NCI-H69 (cell line): ENCODE measurements at regions not wholly inside any gene's neighbourhood (a gene's known extent, or its start where the extent isn't known, plus 50 kb on each side); places are given as distances from the start of the nearest gene placed in this dataset.

ENCODE experiments used
- DNase-seq: peaks from one replicate; lab custom pipeline; 2025; lab: John Stamatoyannopoulos, UW

GRCh38 chr5:164346785-164347630 lies 841.6 kb downstream of the MAT2B start:
- peak; percentile 60 for DNase-seq

DNA sequence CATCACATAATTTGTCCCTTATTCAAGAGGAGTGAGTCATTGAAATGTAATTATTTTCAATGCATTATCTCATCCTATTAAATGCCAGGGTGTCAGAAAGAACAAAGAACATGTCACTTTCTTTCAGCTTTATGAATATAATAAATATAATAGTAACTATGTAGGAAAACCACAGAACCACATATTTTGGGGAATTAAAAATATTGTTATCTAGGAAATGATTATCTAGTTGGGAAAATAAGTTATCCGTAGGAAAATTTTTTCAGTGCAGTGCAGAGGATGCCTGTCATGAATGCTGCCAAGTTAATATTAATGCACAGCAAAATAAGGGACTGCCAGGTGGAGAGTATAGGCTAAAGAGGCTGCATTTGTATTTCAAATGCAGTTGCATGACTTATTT lies 844.8 kb downstream of the MAT2B start:
- DNase-seq, result peak; percentile 41

- peak; percentile 53 for DNase-seq
Measured at GRCh38 chr5:164351245-164351834, 845.9 kb downstream of the MAT2B start.

DNA sequence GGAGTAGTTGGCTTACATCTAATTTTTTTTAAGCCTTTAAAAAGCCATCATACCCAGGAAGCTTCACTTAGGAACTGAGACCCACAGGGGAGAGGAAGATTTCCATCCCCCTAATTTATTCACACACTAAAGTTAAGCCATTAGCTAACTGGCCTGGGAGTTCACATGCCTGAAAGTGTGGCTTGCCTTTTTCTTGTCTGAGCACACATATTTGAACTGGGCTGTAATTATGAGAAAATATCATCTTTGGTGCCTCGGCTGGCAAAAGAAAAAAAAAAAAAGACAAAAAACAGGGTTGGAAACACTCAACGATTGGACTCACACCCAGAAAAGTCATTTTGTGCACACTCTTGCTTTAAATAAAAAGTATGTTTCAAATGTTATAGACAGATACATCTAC lies 847.3 kb downstream of the MAT2B start:
- DNase-seq, result peak; percentile 80

- DNase-seq, result peak; percentile 14
Measured at GRCh38 chr5:164353155-164353554, 847.7 kb downstream of the MAT2B start.

- no peak for DNase-seq
Measured at GRCh38 chr5:164354139-164354751, 848.8 kb downstream of the MAT2B start.

DNA sequence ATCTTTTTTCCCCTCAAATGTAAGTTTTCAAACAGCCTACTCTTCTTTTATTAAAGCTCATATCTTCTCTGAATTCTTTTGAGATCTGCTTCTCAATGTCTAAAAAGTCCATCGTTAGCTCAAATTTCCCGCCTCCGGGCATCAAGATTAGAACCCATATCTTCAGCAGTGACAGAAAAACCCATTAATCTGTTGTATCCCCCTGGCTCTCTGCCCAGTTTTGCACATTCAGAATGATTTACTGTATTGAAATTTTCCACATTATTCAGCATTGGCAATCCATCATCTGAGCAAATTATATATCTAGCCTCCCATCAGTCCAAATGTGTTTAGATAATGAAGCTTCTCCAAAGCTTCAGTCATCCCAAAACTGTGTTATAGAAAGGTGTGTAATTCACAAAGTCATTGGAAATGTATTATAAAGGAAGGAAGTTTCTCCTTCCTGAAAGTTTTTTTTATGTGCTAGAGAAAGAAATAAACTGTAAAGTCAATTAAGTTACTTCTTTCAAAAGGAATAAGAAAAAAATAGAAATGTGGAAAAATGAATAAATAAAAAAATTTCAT lies 849.9 kb downstream of the MAT2B start:
- peak; percentile 95 for DNase-seq

- DNase-seq, result no peak
Measured at GRCh38 chr5:164356790-164357189, 851.4 kb downstream of the MAT2B start.

GRCh38 chr5:164357395-164358033 lies 852.1 kb downstream of the MAT2B start:
- DNase-seq, result no peak

DNA sequence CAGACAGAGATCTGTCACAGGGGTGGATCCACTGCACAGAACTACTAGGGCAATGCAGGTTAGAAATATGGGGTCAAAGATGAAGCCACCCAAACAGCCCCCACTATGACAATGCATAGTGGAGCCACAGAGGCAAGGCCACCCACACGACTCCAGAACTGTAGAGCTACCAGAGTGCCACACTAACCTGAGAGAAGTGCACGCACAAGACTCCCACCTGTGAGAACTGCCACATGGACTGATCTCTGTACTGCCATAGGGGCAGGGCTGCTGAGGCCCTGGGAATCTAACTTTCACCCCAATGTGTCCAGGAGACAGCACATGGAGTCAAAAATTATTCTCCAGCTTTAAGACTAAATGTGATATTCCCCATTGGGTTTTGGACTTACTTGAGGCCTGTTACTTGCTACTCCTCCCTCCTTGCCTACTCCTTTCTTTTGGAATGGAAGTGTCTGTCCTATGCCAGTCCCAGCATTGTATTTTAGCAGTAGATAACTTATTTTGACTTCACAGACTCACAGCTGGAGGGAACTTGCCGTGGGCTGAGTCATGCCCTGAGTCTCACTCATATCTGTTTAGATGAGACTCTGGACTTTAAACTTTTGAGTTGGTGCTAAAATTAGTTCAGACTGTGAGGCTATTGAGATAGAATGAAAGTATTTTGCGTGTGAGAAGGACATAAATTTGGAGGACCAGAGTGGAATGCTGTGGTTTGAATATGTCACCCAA lies 853.3 kb downstream of the MAT2B start:
- DNase-seq, result no peak

DNA sequence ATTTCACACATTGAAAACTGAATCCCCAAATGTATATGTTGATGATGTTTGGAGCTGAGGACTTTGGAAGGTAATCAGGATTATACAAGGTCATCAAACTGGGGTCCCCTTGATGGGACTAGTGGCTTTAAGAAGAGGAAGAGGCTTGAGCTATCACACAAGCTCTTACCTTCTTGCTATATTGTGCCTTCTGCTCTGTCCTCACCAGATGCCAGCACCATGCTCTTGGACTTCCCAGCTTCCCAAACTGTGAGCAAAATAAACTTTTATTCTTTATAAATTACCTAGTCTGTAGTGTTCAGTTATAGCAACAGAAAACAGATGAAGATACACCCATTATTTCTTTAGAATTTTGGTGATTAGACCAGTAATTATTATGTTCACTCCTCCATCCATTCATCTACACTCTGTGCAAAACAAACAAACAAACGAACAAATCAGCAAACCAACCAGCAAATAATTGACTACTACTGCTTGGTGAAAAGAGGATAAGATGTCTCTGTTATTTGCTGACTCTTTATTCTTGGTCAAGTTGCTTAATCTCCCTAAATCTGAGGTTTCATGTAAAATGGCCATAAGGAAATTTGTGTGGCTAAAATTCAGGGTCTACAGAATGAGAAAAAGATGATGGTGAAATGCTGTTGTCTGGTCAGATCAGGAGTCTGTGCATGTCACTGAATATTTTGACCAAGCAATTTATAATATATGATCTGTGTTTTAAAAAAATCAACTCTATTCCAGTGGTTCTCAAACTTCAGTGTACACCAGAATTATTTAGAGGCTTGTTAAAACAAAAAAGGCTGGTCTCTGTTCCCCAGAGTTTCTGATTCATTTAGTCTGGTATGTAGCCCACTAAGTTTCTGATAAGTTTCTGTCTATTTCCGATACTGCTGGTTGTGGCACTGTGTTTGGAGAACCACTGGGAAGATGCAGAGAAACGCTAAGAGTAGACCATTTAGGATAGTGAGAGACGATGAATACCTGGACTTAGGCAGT lies 854.1 kb downstream of the MAT2B start:
- peak; percentile 11 for DNase-seq

- peak; percentile 27 for DNase-seq
Measured at GRCh38 chr5:164360589-164360988, 855.2 kb downstream of the MAT2B start.

DNA sequence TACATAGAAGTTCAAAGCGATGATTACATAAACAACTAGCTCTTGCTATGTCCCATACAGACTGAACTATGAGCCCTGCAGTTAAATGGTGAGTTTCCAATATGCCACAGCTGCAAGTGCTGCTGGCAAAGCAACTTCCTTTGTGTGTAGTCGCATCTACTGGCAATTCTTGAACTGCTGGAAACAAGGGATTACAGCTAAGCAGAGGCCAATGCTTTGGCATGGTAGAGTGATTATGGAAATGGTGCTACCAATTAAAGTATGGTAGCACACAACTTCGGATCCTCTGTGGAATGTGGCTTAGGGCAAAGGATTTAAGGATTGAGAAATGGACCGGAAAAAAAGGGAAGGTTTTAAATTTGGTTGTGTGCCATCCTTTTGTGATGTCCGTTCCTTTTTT lies 856.6 kb downstream of the MAT2B start:
- peak; percentile 93 for DNase-seq

DNA sequence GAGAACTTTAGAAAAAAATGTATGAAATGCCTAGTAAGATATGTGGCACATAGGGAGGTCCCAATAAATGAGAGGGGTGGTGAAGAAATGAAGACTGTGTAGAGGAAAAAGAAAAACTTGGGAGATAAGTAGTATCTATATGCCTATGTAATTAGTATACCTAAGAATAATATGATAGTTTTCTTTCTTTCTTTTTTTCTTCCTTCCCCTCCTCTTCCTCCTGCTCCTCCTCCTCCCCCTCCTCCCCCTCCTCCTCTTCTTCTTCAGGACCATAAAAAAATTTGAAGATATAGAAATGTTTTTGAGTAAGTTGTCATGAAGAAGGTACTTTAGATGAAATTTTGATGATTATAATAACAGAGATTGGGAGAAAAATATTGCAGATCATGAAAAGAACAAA lies 857.4 kb downstream of the MAT2B start:
- peak; percentile 44 for DNase-seq

DNA sequence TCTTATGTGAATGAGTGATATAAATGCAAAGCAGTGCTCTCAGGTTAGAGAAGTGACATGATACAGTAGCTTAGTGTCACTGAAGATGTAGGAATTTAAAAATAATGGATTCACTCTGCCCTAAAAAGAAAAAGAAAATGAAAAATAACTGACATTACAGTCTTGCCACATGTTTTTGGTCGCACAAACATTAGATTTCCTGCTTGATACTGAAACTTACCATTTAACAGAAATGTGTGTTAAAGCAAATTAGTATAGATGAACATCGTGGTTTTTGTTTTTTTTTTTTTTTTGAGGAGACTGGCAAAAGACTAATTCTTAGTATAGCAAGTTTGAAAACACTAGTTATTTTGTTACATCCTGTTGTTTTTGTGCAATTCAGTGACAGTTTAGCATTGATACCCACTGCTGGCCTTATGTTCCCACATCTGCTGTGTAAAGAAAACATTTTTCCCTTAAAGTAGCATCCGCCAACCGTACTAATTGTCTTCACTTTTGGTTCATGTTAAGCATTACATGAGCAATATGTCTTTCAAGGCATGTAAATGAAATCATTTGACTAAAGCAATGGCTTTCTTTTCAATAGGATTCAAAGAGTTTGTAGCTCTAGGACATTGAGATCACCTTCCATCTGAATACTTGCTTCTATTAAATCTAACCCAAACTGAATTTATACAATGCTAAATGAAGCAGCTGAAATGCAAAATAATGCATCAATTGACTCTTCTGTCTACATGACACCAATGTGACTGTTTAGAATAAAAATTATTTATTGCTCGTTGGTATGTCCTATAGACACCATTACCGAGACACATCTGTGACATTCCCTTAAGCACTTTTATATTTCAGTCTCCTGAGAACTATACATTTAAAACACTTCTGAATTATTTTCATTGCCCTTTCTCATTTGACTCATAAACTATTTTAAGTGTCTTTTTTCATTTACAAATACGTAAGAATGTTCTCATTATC lies 859.1 kb downstream of the MAT2B start:
- DNase-seq, result peak; percentile 33

GRCh38 chr5:164370841-164371240 lies 865.4 kb downstream of the MAT2B start:
- peak; percentile 64 for DNase-seq

DNA sequence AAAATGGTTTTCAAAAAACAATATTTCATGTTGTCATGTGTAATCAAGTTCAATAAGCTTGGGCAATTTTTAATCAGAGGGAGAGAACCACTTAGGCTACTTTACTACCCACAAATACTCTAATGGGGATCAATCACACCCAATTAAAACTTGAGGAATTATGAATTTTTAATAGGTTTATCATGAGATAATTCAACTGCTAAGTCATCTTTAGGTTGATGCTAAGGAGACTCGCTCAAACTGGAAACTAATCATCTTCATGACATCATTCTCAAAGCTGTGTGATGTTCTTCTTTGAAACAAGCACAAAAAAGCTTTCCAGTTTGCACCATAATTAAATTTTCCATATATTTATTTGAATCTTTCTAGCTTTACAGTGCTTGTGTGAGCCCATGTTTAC lies 867.5 kb downstream of the MAT2B start:
- DNase-seq, result no peak

DNA sequence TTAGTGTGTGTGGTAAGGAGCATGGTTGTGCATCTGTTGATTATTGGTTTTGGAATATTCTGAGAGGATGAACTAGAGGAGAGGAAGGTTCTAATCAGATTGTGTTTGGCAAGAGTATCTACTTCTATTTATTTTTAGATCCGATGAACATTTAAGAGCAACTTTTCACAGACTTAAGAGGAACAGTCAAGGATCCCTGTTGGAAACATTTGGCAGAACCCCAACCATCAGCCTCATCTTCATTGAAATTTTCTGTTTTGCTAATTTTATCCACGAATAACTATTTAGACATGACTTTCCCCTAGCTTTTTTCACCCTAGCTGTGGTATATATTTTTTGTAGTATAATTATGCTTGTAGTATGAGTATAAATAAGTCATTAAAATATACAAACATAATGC lies 868.5 kb downstream of the MAT2B start:
- no peak for DNase-seq

DNA sequence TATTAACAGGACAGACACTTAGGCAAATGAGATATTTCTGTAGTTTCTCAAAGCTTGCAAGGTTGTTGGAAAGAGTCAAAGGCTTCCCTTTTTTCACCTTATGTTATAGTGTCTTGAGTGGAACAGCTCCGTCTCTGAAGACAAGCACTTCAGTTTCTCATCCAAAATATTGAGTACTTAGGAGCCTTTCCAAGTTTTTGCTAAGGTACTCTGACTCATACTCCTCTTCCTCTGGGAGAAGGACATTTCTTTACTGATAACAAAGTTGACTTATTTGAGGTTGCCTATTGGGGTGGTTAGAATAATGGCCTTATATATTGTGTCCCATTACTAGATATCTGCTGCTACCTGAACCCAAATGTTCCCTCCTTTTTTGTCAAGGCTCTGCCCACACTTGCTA lies 869.6 kb downstream of the MAT2B start:
- no peak for DNase-seq
